Heart left ventricle (tissue), 13 donors: ENCODE measurements at regions not wholly inside any gene's neighbourhood (a gene's known extent, or its start where the extent isn't known, plus 50 kb on each side); places are given as distances from the start of the nearest gene placed in this dataset.

Experiments used
- POLR2A ChIP-seq, 2 donors: fragments of 450-650 bp; IDR thresholded peaks; one replicate each; pipeline ENCODE4 v1.6.1; 2017; ENCODE audit warnings: antibody characterized with exemption in 2 of 2, mild to moderate bottlenecking in 2 of 2, moderate library complexity in 2 of 2
- TF ChIP-seq, protein P1 (sequence below), 12 donors: fragments of 200-600 bp; sonication (generic) in 4 of 12; IDR thresholded peaks; one replicate each; pipeline versions ENCODE4 v1.5.0 to v1.8.0; 2018 to 2022; ENCODE audit warnings: antibody characterized with exemption in 12 of 12, mild to moderate bottlenecking in 5 of 12
- donor health status: ischemic (EF 13 %, LVEDD 7.1; RV severe dilation, severe dysfunction).
- donor health status: DM: no; HTN: yes; CAD: no.
- donor health status: DM: no; HTN: no; CAD: no.
- donor health status: ischemic (EF 25% LVEDD 6.9; RV normal size, moderate dysfunction).
- donor health status: ischemic (EF 25% LVEDD 5.7; RV mildly dilated, moderate dysfunction).
- donor health status: ischemic (EF 35%, LVEDD 5.7; RV mildly dilated, moderate dysfunction).
- donor health status: nonischemic (EF 11% LVEDD 7.7; RV severe dilation, severe dysfunction).
- donor health status: DM: yes; HTN: yes; CAD: no.
- donor health status: PGD.
- donor health status: ischemic (EF 29% LVEDD 5.4; RV normal size, mild dysfunction).
- donor health status: nonischemic (EF 23%, LVEDD 6.1; RV moderate dilation, normal function).

DNA sequence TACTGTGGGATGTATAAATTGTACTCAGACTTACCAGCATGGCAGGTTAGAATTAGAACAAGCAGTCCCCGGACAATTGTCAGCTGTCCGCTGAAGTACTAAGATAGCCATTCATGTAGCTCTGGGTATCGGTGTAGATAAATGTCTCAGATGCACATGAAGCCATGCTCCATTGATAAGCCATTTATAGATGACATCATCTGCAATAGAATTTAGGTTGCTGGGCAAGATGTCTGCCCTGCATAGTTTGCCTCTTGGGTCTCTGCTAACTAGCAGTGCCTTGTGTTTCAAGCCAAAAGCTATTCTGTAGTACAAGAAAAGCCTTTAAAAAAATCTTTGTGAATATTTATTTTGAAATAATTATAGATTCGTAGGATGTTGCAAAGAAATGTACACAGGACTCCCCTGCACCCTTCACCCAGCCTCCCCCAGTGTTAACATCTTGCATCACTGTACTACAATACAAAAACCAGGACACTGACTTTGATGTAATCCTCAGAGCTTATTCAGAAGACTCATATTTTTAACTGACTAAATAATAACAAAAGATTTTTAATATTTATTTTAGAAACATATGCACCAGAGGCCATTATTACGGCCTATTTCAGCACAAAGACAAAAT lies 220.6 kb upstream of the THRB start:
- no peak for TF ChIP-seq POLR2A (IDR thresholded peaks at IDR 0.05)
- TF ChIP-seq, protein P1, sequence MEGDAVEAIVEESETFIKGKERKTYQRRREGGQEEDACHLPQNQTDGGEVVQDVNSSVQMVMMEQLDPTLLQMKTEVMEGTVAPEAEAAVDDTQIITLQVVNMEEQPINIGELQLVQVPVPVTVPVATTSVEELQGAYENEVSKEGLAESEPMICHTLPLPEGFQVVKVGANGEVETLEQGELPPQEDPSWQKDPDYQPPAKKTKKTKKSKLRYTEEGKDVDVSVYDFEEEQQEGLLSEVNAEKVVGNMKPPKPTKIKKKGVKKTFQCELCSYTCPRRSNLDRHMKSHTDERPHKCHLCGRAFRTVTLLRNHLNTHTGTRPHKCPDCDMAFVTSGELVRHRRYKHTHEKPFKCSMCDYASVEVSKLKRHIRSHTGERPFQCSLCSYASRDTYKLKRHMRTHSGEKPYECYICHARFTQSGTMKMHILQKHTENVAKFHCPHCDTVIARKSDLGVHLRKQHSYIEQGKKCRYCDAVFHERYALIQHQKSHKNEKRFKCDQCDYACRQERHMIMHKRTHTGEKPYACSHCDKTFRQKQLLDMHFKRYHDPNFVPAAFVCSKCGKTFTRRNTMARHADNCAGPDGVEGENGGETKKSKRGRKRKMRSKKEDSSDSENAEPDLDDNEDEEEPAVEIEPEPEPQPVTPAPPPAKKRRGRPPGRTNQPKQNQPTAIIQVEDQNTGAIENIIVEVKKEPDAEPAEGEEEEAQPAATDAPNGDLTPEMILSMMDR (IDR thresholded peaks at IDR 0.05) = no peak
